ELF-1 (cell line): ENCODE measurements at regions not wholly inside any gene's neighbourhood (a gene's known extent, or its start where the extent isn't known, plus 50 kb on each side); places are given as distances from the start of the nearest gene placed in this dataset.

ENCODE experiments used
- DNase-seq: peaks from one replicate; pipeline ENCODE4 v3.0.0-alpha.2; 2016; ENCODE audit warnings: low read depth, low spot score

DNA sequence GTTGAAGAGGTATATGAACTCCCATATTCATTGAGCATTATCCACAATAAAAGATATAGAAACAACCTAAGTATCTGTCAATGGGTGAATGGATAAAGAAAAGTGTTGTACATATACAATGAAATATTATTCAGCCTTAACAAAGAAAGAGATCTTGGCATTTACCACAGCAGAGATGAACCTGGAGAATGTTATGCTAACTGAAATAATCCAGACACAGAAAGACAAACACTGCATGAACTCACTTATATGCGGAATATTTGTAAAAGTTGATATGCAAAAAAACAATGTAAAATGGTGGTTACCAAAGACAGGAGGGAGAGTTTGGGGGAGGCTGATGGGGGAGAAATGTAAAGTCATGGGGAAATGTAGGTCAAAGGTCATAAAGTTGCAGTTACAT is 278.7 kb downstream of the ZNF608 start:
- no peak for DNase-seq

DNA sequence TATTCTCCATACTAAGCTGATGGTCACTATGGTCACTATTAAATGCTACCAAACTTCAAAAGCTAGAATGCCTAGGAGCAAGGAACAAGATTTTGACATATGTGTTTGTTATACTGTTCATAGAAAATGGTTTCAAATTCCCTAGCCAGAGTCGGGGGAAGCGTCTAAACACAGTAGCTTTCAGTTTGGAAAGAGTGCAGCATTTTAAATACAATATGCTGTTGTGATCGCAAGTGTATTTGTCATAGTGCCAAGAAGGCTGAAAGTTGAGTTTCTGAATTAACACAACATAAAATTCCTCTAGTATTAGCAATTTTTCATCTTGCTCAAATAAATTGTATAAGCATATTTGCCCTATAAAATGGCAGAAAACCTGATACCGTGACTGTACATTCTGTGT is 280.4 kb downstream of the ZNF608 start:
- DNase-seq, result no peak

DNA sequence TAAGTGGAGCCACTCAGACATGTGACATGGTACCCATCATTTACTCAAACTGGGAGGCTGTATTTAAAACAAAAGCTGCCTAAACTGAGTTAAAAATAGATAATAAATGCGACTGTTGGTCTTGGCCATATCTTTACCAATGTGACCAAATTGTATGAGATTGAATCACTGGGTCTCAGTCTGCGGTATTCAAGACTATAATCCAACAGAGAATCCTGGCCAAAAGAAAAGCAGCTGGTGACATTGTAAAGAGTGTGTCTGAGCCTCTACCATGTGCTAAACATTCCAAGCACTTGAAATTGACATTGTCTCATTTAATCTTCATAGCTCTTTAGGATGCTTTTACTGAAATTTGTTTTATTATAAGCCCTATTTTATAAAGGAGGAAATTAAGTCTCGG is 282.6 kb downstream of the ZNF608 start:
- no peak for DNase-seq

DNA sequence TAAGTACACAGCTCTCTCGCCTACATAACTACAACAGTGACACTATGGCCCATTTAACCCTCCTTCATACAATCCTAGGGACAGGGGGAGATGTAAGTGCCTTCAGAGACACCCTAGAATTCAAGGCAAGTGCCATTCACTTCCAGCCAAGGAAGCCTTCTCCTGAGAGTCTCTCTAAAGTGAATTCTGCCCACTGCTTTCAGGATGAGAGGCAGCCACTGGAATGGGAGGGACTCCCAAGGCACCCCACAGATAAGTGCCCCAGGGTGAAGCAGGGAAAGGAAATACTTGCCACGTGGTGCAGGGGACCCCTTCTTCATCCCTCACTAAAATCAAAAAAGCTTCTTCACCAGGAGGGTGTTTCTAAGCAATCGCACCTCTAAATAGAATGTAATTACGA is 283.7 kb downstream of the ZNF608 start:
- DNase-seq, result no peak

DNA sequence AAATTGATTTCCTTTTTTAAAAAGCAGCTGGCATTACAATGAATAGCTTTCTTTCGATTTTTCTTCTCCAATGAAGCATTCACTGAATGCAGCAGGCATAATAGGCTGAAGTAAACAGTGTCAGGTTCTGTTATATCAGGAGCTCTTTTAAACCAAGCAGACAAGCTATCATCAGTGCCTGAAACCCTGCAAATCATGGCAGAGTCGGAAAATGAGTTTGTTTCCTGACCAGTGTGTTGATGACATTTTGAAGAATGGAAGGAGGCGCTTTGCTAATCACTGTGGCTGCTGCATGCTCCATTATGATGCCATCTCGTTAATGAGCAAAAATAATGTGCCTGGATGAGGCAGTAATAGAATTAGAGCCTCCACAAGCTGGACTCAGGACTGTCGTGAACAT is 284.5 kb downstream of the ZNF608 start:
- no peak for DNase-seq

DNA sequence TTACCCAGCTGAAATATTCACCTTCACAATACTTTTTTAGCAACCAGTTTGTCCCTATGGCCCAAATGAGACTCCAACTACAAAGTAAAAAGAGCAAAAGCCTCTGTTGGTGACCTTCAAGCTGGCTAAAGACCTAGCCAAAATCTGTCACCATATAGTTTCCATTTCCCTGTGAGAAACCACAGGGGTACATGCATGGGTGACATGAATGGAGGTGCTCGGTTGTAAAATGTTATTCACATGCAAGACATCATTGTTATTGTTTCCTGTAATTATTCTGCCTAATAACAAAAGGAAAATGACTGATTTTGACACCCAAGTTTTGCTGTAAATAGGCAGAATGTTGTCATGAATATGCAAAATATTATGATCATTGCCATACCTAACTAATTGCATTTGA is 285.3 kb downstream of the ZNF608 start:
- no peak for DNase-seq

DNA sequence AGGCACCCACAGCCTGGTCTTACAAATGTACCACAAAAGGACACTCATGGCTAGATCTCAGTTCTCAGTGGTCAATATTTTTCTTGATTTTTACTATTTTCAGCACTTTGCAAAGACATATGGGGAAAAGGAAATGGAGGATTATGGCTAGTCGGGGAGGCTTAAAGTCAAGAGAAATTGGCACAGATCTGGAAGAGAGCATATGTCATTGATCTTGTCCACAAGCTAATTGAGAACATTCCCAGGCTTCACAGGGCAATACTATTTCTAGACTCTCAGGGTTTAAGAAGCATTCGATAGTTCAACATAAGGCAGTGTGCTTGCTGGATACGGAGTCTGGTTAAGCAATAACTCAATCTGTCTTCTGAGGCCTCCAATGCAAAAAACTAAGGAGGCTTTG is 285.8 kb downstream of the ZNF608 start:
- DNase-seq, result no peak

DNA sequence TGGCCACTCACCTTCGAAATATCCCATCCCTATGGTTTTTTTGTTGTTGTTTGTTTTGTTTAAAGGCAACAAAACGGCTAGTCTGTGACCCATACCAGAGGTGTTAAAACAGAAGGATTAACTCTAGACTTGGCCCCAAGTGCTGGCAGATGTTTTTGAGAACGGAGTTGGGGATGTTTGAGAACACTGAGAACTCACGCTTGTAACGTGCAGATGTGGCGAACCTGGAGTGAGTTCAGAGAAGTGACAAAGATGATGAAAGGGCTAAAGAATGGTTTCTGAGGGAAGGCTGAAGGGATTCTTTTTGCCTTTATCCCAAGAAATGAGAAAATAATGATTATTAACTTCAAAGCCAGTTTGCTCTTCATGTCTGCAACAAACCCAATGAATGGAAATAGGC is 286.5 kb downstream of the ZNF608 start:
- DNase-seq, result no peak

DNA sequence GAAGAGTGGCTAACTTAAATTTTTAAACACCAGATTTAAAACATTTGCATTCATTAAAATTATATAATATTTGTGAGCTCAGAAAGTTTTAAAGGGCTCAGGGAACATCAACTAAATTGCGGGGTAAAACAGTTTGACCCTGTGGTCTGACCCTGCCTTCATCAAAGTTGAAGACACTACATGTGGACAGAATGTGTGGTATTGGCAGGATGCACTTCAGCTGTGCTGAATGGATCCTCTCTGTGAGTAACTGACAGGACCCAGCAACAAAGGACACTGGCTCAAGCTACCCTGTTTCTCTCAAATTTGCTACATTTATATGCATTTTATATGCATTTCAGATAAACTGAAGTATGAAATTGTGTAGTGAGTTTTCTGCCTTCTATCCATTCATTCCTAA is 288.5 kb downstream of the ZNF608 start:
- no peak for DNase-seq

DNA sequence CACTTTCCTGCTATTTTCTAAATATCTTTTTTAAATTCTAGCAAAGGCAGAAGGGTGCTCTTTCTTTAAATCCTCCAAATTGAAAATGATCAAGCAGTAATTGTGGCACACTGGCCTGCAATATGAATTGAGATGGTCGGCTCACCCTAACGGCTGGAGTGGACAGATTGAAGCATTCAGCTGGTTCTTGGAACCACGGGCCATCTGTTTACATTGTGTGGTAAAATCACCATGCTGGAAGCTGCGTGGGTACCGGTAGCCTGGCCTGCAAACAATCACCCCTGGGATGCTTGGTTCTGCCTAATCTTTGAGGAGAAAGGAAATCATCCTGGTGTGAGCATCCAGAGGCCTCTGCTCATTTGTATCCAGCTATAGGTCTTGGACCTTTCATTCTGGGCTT is 289.3 kb downstream of the ZNF608 start:
- DNase-seq, result no peak

DNA sequence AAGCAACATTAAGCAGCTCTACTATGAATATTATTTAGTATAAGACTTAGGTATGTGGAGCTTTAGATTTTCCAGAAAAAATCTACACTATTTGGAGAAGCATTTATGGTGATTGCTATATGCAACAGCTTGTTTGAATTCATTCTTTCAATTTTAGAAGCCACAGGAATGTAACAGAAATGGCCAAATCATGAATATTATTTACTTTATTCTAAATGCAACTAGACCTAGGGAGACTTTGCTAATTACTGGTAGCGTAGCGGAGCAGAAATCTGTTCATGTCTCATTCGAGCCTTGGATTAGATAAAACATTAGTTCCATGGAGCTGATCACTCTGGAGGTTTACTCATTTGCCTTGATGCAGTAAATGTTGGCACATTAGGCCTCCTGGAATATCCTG is 290.2 kb downstream of the ZNF608 start:
- DNase-seq, result no peak

DNA sequence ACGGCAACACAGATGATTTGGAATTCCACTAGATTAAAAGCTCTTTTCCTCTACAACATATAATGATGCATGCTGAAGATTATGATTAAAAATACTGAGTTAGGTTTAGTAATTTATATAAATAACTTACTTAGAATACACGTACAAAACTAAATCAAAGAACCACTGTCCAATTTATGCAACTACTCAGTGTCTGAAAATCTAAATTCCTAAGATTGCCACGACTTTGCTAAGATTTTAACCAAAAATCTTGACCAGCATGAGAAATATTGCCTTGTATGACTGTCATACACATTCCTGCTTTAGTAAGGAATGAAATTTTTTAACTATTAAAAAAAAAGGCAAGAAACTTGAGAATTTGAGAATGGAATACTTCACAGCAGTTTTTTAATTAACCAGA is 292.4 kb downstream of the ZNF608 start:
- no peak for DNase-seq

DNA sequence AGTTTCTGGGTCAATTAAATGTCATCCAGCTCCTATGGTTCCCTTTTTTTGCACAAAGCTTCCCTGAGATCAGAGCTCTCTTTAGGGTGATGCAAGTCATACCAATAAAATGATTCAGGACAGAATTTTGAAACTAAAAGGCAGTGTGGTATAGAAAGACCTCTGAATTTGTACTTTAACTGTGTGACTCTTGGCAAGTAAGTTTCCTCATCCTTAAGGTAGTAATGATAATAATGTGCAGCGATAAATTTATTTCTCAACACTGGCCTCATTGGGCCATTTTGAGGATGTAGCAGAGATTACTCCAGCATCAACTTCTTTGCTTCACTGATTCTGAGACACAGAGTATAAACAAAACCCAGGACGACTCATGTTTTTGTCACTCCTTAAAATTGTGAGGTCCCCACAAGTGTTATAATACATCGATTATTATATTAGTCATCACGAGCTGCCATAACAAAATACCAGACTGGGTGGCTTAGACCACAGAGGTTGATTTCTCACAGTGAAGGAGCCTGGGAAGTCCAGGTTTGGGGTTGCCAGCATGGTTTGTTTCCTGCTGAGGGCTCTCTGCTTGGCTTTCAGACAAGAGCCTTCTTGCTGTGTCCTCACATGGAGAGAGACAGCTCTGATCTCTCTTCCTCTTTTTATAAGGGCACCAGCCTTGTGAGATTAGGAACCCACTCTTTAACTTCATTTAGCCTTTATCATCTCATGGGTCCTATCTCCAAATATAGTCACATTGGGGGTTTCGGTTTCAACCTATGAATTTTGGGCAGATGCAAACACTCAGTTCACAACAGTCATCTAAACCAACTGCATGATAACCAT is 293.0 kb downstream of the ZNF608 start:
- DNase-seq, result no peak

DNA sequence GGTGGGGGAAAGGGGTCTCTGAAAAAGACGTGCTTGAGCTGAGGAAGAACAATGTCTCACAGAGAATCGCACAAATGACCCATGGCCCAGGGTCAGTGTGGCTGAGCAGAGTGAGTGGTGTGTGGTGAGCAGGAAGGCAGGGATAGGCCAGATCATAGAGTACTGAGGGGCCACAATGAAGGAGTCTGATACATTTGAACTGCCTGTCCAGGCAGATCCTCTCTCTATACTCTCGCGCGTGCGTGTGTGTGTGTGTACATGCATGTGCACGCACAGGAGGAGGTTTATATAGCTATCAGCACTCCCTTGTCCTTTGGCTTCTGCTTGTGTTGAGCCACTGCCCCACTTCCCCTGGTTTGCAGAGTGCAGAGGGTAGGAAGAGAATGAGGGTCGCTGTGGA is 294.0 kb downstream of the ZNF608 start:
- DNase-seq, result no peak

DNA sequence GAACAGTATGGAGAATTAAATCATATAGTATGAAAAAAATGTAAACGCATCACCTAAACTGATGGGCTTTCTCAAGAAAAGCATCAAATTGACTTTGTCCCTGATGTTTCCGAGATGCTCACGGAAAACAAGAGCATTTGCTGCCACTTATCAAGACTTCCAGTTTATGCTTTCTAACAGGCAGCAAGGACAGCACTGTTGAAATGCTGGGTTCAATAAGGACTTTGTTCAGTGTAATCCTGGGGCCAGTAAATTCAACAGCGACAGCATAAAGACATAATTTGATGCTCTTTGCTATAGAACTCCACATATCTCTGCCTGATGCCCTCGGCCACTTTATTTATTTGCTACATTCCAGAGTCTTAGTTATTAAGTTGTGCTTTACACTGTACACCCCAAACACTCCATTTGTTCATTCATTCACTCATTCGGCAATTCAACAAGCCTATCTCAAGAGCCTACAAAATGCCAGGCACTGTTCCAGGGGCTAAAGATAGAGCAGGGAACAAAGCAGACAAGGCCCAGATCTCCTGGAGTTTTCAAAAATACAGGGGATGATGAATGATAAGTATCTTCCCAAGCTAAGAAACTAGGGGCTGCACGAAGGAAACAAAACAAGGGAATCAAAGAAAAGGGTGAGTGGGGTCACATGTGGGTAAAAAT is 294.6 kb downstream of the ZNF608 start:
- no peak for DNase-seq

DNA sequence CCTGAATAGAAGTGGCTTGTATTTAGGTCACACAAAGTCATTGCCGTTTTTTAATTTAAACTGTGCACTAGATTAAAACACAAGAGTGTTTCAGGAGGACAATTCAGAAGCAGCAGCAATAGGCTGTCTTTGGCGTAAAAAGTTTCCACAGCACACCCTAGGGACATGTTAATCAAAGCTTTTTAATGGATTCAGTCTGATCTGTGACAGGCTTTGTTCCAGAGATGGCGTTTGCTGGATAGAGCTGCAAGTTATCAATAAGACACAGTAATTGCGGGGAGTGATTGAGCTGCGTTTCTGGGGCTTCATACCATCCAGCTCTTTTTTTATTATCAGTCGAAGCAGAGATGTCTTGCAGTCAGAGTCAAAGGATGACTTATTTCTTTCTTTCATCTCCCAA is 300.3 kb downstream of the ZNF608 start:
- peak; percentile 15 for DNase-seq

DNA sequence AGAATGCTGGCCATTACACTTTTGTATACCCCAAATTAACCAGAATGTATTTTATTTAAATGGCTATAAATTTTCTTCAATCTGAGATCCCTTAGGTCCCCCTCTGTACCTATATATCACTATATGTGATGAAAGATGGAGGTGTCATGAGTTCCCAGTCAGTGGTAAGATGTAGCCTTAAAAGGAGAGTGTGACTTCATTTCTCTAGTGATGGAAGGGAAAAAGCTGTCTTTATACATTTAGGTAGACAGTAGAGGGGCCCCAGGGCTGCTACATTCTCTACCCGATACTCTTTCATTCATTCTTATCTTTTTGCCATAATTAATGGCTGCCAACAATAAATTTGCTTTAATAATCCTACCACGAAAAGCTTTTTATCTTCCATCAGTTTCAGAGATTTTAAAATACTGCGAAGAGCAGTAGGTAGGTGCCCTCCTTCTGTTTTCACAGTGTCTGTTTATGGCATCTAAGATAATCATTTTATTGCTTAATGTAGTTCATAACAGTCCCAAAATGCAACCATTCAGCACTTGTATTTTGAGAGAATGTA is 301.3 kb downstream of the ZNF608 start:
- no peak for DNase-seq

DNA sequence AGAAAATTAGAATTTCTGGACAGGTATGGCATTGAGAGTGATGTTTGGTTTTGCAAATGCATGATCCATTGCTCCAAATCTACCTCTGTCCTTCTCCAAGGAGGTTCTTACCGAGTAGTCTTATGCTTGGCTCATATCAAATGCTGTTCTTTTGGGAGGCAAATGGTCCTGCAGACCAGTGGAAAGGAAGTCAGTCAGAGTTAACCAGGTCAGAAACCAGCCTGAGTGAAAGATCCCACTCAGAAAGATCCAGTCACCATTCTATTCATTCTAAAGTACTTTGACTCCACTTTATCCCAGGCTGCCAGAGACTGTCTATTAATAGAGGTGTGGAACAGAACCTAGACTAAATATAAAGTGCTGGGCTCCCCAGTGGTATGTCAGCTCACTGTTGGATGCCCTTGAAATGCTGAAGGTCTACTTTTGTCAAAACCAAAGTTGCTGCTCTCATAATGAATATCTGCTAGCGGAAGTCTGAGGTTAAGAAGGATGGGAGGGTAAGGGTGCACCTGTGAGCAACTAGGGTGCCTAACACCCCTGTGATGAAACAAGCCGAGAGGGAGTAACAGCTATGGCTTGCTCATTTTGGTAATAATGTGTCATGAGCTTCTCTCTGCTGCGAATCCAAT is 302.2 kb downstream of the ZNF608 start:
- DNase-seq, result no peak

DNA sequence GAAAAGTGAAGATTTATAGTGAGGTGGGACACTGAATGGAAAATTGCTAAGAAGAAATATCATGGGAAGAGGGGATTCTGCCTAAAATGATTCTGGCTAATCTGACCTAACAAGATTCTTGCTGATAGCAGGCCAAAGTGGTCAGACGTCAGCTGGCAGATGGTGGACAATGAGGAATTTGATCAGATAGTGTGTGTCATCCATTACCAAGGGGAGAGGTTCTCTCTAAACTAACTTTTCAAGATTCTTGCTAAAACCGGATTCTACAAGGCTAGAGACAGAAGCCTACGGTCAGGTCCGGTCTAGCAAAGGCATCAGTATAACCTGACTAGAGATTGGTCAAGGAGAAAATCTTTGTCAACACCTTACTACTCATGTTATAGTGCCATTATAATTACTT is 306.0 kb downstream of the ZNF608 start:
- no peak for DNase-seq

DNA sequence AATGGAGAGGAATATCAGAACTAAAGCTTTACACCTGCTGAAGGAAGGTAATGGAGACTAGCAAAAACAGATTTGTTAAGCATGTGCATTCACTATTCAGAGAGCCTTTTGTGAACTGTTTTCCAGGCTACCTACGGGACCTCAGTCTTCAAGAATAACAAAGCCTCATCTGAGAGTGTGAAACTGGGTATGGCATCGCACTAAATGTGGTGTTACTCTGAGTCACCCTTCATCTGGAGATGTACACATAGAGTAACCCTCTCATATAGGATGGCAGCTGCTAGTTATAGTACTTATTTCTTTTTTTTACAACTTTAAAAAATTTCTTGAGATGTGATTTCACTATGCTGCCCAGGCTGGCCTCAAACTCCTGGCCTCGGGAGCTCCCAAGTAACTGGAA is 306.8 kb downstream of the ZNF608 start:
- no peak for DNase-seq

DNA sequence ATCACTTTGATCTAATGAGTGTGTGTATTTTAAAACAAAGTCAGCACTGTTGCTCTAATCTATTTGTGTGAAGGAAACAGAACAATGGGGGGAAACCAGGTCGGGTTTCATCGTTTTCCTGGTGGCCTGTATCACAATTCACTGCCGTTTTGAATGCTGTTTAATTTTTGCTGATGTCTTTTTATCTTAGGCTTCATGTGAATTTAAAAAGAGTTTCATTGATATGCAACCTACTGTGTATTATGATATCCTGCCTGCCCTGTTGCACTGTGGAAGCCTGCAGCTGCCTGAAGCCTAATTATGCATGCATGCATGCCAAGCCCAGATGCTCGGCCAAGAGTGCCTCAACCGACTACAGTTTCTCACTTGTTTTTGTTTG is 307.5 kb downstream of the ZNF608 start:
- DNase-seq, result peak; percentile 19

DNA sequence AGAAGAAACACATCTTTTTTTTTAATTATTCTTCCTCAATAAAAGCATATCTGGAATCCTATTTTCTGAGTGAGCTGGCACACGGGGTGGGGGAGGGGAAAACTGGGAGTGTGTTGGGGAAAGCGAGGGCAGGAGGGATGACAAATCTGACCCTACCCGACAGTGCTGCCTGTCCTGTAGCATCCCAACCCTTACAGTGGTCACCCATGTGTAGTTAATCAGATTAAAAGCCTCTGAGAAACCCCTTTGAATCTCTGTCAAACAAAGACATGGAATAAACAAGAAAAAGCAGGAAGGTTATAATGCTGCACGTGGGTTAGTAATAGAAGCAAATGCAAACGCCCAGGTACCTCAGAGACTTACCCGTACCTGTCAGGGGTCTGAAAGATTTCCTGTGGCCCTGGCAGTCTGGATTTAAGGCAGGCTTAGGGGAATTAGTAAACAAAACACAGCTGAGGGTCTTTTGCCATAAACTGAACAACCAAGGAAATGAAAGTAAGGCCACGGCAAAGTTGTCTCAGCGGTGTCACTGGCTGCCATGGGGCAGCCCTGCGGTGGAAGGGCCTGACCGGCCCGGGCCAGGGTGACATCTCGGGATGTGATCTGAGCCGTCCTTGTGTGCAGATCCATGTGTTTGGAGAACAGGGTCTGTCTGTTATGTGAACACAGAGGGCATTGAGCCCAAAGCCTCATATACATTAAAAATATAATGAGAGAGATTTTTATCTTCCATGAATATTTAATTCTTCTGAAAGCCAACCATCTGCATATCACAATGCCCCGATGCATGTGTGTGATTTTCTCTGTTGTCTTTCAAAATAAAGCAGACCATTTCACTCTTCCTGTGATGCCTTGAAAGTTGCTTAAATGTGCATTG is 308.2 kb downstream of the ZNF608 start:
- DNase-seq, result no peak
